ENCODE measurements at regions not wholly inside any gene's neighbourhood (a gene's known extent, or its start where the extent isn't known, plus 50 kb on each side); places are given as distances from the start of the nearest gene placed in this dataset.

DNA sequence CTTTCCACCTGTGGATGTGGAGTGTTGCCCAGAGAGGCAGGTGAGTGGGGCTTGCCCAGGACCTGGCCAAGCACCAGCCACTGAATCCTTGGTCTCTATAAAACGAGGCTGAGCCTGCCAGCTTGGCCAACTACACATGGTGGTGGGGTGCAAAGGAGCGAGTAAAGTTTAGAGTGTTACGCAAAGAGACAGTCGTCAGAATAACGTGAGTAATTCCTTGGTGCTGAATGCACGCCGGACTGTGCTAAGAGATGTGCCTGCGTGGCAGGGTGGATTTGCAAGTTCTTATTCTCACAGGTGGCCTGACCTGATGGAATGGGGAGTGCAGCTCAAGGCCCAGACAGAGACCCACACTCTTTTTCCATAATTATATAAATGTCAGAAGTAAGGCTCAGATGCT is 88.6 kb upstream of the B3GAT1 start:
- Histone ChIP-seq H3K9me3 (ENCODE audit: low read length) (no peaks in the 10 kb centered on the region), H3K36me3 (replicated peaks in 1 of 2; ENCODE audit: control insufficient read depth in 1 of 2, insufficient read depth in 2 of 2, low read length in 2 of 2) (no peaks in the 10 kb centered on the region), H3K4me3 (replicated peaks in 1 of 3; ENCODE audit: insufficient read depth in 1 of 3, low read depth in 2 of 3, low read length in 3 of 3) (no peak overlapping the region), H3K9ac (ENCODE audit: insufficient read depth, low read depth, low read length) (no peak overlapping the region), H3K27me3 (ENCODE audit: control insufficient read depth in 1 of 2, insufficient read depth in 2 of 2, low read length in 2 of 2) (peaks cover 2 to 10% of the 10 kb centered on the region in 2 experiments; a peak in 2 of 5 replicates), H3K79me2 (ENCODE audit: insufficient read depth, low read length) (no peaks in the 10 kb centered on the region), H4K20me1 (ENCODE audit: insufficient read depth, low read length) (no peaks in the 10 kb centered on the region), H3K4me2 (ENCODE audit: low read depth, low read length) (no peak overlapping the region), H3K27ac (ENCODE audit: extremely low read length, insufficient read depth, low read length) (no peak overlapping the region), H3K4me1 (ENCODE audit: insufficient read depth, low read length) (no peaks in the 10 kb centered on the region), H2AFZ (ENCODE audit: low read length) (no peak overlapping the region)
- in situ Hi-C loops (cut with HindIII; ENCODE audit: extremely low pct_ligation_motif_present, low pct_unique_long_range_greater_than_20kb), result no loop called here
- FAIRE-seq (no peak), DNase-seq (ENCODE audit: low spot score) (no peak), ATAC-seq (no peak)
- intact Hi-C loops (cut with micrococcal nuclease; ENCODE audit: unreplicated experiment), result no loop called here
- no TSS peak for BruUV-seq (replicated peaks)
- no peak for TF ChIP-seq ZNF335 (CRISPR knock-in tag; IDR thresholded peaks at IDR 0.05)
- no peak for TF ChIP-seq CBX5 (CRISPR knock-in tag; IDR thresholded peaks at IDR 0.05; ENCODE audit: borderline replicate concordance)
- TF ChIP-seq, protein P1, sequence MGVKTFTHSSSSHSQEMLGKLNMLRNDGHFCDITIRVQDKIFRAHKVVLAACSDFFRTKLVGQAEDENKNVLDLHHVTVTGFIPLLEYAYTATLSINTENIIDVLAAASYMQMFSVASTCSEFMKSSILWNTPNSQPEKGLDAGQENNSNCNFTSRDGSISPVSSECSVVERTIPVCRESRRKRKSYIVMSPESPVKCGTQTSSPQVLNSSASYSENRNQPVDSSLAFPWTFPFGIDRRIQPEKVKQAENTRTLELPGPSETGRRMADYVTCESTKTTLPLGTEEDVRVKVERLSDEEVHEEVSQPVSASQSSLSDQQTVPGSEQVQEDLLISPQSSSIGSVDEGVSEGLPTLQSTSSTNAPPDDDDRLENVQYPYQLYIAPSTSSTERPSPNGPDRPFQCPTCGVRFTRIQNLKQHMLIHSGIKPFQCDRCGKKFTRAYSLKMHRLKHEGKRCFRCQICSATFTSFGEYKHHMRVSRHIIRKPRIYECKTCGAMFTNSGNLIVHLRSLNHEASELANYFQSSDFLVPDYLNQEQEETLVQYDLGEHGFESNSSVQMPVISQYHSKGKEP (CRISPR knock-in tag; IDR thresholded peaks at IDR 0.05), result no peak
- TF ChIP-seq, protein P2, sequence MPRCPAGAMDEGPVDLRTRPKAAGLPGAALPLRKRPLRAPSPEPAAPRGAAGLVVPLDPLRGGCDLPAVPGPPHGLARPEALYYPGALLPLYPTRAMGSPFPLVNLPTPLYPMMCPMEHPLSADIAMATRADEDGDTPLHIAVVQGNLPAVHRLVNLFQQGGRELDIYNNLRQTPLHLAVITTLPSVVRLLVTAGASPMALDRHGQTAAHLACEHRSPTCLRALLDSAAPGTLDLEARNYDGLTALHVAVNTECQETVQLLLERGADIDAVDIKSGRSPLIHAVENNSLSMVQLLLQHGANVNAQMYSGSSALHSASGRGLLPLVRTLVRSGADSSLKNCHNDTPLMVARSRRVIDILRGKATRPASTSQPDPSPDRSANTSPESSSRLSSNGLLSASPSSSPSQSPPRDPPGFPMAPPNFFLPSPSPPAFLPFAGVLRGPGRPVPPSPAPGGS (CRISPR knock-in tag; IDR thresholded peaks at IDR 0.05), result no peak
- no peak for TF ChIP-seq ZFP1 (CRISPR knock-in tag; IDR thresholded peaks at IDR 0.05)
- TF ChIP-seq, protein P3, sequence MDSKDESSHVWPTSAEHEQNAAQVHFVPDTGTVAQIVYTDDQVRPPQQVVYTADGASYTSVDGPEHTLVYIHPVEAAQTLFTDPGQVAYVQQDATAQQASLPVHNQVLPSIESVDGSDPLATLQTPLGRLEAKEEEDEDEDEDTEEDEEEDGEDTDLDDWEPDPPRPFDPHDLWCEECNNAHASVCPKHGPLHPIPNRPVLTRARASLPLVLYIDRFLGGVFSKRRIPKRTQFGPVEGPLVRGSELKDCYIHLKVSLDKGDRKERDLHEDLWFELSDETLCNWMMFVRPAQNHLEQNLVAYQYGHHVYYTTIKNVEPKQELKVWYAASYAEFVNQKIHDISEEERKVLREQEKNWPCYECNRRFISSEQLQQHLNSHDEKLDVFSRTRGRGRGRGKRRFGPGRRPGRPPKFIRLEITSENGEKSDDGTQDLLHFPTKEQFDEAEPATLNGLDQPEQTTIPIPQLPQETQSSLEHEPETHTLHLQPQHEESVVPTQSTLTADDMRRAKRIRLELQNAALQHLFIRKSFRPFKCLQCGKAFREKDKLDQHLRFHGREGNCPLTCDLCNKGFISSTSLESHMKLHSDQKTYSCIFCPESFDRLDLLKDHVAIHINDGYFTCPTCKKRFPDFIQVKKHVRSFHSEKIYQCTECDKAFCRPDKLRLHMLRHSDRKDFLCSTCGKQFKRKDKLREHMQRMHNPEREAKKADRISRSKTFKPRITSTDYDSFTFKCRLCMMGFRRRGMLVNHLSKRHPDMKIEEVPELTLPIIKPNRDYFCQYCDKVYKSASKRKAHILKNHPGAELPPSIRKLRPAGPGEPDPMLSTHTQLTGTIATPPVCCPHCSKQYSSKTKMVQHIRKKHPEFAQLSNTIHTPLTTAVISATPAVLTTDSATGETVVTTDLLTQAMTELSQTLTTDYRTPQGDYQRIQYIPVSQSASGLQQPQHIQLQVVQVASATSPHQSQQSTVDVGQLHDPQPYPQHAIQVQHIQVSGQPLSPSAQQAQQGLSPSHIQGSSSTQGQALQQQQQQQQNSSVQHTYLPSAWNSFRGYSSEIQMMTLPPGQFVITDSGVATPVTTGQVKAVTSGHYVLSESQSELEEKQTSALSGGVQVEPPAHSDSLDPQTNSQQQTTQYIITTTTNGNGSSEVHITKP (CRISPR knock-in tag; IDR thresholded peaks at IDR 0.05; ENCODE audit: low read depth), result no peak
- TF ChIP-seq KDM2A (CRISPR knock-in tag; IDR thresholded peaks at IDR 0.05; ENCODE audit: borderline replicate concordance, low read depth), result no peak
- WGBS (ENCODE audit: low lambda C conversion rate), result 41% methylated on average over 8 of the region's 8 CpGs
- ChIA-PET CTCF (ENCODE audit: low intra/inter-chr PET ratio, low total read pairs) (no interaction called here), POLR2A (no interaction called here)
